ENCODE measurements at regions not wholly inside any gene's neighbourhood (a gene's known extent, or its start where the extent isn't known, plus 50 kb on each side); places are given as distances from the start of the nearest gene placed in this dataset.

- no peak overlapping the region for H3K4me3 ChIP-seq (ENCODE audit: low read length)
- no peaks in the 10 kb centered on the region for H3K9me3 ChIP-seq (ENCODE audit: control insufficient read depth, insufficient read depth, low read length)
- H3K4me1 ChIP-seq (ENCODE audit: control insufficient read depth, low read length): no peaks in the 10 kb centered on the region
- no peaks in the 10 kb centered on the region for H3K36me3 ChIP-seq (ENCODE audit: control insufficient read depth, low read length)
- no peak overlapping the region for H3K4me2 ChIP-seq (ENCODE audit: low read length)
- H3K27me3 ChIP-seq (ENCODE audit: control insufficient read depth, low read length): no peaks in the 10 kb centered on the region
- H3K9me2 ChIP-seq (replicated peaks; ENCODE audit: control insufficient read depth, low read length): no peaks in the 10 kb centered on the region
- no peak overlapping the region for H3K27ac ChIP-seq (ENCODE audit: low read depth, low read length)
- TF ChIP-seq EZH2phosphoT487 (IDR thresholded peaks at IDR 0.05; ENCODE audit: borderline replicate concordance, low read length): no peak
- TF ChIP-seq, protein P1, sequence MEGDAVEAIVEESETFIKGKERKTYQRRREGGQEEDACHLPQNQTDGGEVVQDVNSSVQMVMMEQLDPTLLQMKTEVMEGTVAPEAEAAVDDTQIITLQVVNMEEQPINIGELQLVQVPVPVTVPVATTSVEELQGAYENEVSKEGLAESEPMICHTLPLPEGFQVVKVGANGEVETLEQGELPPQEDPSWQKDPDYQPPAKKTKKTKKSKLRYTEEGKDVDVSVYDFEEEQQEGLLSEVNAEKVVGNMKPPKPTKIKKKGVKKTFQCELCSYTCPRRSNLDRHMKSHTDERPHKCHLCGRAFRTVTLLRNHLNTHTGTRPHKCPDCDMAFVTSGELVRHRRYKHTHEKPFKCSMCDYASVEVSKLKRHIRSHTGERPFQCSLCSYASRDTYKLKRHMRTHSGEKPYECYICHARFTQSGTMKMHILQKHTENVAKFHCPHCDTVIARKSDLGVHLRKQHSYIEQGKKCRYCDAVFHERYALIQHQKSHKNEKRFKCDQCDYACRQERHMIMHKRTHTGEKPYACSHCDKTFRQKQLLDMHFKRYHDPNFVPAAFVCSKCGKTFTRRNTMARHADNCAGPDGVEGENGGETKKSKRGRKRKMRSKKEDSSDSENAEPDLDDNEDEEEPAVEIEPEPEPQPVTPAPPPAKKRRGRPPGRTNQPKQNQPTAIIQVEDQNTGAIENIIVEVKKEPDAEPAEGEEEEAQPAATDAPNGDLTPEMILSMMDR (IDR thresholded peaks at IDR 0.05; ENCODE audit: low read depth, low read length, poor library complexity, severe bottlenecking): no peak
- H3K79me2 ChIP-seq (ENCODE audit: control insufficient read depth, low read length): no peaks in the 10 kb centered on the region
- H3F3A ChIP-seq (ENCODE audit: control insufficient read depth, insufficient read depth): no peaks in the 10 kb centered on the region
- H4K20me1 ChIP-seq (ENCODE audit: control insufficient read depth, insufficient read depth, low read depth, low read length): no peaks in the 10 kb centered on the region
These were observed 357.7 kb upstream of the BOD1L1 start for GRCh38 chr4:13984991-13985800.

GRCh38 chr4:13985837-13986236, 358.3 kb upstream of the BOD1L1 start:
- Histone ChIP-seq H3K27me3 (ENCODE audit: control insufficient read depth, low read length) (no peaks in the 10 kb centered on the region), H3K79me2 (ENCODE audit: control insufficient read depth, low read length) (no peaks in the 10 kb centered on the region), H3K36me3 (ENCODE audit: control insufficient read depth, low read length) (no peaks in the 10 kb centered on the region)

GRCh38 chr4:13986548-13986947, 359.0 kb upstream of the BOD1L1 start:
- Histone ChIP-seq H3K9me3 (ENCODE audit: control insufficient read depth, insufficient read depth, low read length) (no peaks in the 10 kb centered on the region), H3K79me2 (ENCODE audit: control insufficient read depth, low read length) (no peaks in the 10 kb centered on the region), H3K4me3 (ENCODE audit: low read length) (no peak overlapping the region), H3K27me3 (ENCODE audit: control insufficient read depth, low read length) (no peaks in the 10 kb centered on the region), H3K36me3 (ENCODE audit: control insufficient read depth, low read length) (no peaks in the 10 kb centered on the region), H3K9me2 (replicated peaks; ENCODE audit: control insufficient read depth, low read length) (no peaks in the 10 kb centered on the region), H3K4me2 (ENCODE audit: low read length) (no peak overlapping the region), H3K4me1 (ENCODE audit: control insufficient read depth, low read length) (no peaks in the 10 kb centered on the region), H4K20me1 (ENCODE audit: control insufficient read depth, insufficient read depth, low read depth, low read length) (no peaks in the 10 kb centered on the region), H3K27ac (ENCODE audit: low read depth, low read length) (no peak overlapping the region), H3F3A (ENCODE audit: control insufficient read depth, insufficient read depth) (no peaks in the 10 kb centered on the region)
- TF ChIP-seq EZH2phosphoT487 (IDR thresholded peaks at IDR 0.05; ENCODE audit: borderline replicate concordance, low read length): no peak
- TF ChIP-seq, protein P1 (IDR thresholded peaks at IDR 0.05; ENCODE audit: low read depth, low read length, poor library complexity, severe bottlenecking): no peak

More at GRCh38 chr4:13985837-13986236, 358.3 kb upstream of the BOD1L1 start:
- Histone ChIP-seq H3K4me3 (ENCODE audit: low read length) (no peak overlapping the region), H3K4me2 (ENCODE audit: low read length) (no peak overlapping the region), H3K9me2 (replicated peaks; ENCODE audit: control insufficient read depth, low read length) (no peaks in the 10 kb centered on the region), H3F3A (ENCODE audit: control insufficient read depth, insufficient read depth) (no peaks in the 10 kb centered on the region), H3K4me1 (ENCODE audit: control insufficient read depth, low read length) (no peaks in the 10 kb centered on the region), H3K27ac (ENCODE audit: low read depth, low read length) (no peak overlapping the region), H3K9me3 (ENCODE audit: control insufficient read depth, insufficient read depth, low read length) (no peaks in the 10 kb centered on the region), H4K20me1 (ENCODE audit: control insufficient read depth, insufficient read depth, low read depth, low read length) (no peaks in the 10 kb centered on the region)
- TF ChIP-seq, protein P1 (IDR thresholded peaks at IDR 0.05; ENCODE audit: low read depth, low read length, poor library complexity, severe bottlenecking): no peak
- TF ChIP-seq EZH2phosphoT487 (IDR thresholded peaks at IDR 0.05; ENCODE audit: borderline replicate concordance, low read length): no peak

Data from DOHH2 (cell line).